ENCODE measurements at regions not wholly inside any gene's neighbourhood (a gene's known extent, or its start where the extent isn't known, plus 50 kb on each side); places are given as distances from the start of the nearest gene placed in this dataset.

GRCh38 chr15:39327005-39327730 is 253.7 kb upstream of the THBS1 start:
- no peak overlapping the region for H3K4me3 ChIP-seq (ENCODE audit: low read depth, low read length)

DNA sequence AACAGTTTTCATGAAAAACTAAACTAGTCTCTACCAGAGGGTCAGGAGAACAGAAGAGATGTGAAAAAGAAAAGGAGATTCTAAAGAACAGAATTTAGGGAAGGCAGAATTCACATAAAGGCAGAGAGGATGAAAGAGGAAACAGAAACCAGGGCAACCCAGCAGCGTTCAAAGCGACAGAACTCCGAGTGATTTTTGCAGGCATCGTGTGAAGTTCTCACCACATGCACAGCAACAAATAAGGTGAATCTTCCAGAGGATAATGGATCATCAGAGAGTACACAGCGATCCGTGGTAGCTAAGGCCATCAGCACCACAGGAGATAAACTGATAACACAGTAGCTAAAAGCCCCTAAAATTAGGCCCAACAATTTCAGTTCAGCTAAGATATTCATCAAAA is 250.8 kb upstream of the THBS1 start:
- no peak for TF ChIP-seq CTCF (IDR thresholded peaks at IDR 0.05; ENCODE audit: low read depth, low read length)

More at GRCh38 chr15:39327005-39327730, 253.7 kb upstream of the THBS1 start:
- no peak for TF ChIP-seq CTCF (IDR thresholded peaks at IDR 0.05; ENCODE audit: low read depth, low read length)

GRCh38 chr15:39331584-39331983 is 249.3 kb upstream of the THBS1 start:
- TF ChIP-seq CTCF (IDR thresholded peaks at IDR 0.05; ENCODE audit: low read depth, low read length) = no peak
- no peak overlapping the region for H3K4me3 ChIP-seq (ENCODE audit: low read depth, low read length)

More for the DNA sequence above, 250.8 kb upstream of the THBS1 start:
- H3K4me3 ChIP-seq (ENCODE audit: low read depth, low read length) = no peak overlapping the region

- TF ChIP-seq CTCF (IDR thresholded peaks at IDR 0.05; ENCODE audit: low read depth, low read length) = no peak
- no peak overlapping the region for H3K4me3 ChIP-seq (ENCODE audit: low read depth, low read length)
Observed at GRCh38 chr15:39332846-39333245, 248.0 kb upstream of the THBS1 start.

DNA sequence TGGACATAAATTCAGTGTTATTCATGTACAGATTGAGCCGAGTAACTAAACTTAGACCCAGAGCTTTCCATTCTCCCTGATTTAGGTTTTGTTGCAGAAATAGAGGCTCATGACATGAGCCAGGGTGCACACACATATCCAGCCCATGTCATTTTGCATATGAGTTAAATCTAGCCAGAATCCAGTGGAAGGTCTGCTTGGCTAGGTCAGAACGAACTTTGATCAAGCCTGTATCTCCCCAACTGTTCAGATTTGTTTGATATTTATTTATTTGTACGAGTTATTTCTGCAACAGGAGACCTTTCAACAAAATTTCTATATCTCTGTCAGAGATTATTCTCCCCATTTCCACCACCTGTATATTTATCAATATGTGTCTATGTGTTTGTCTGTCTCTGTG is 247.5 kb upstream of the THBS1 start:
- no peak overlapping the region for H3K4me3 ChIP-seq (ENCODE audit: low read depth, low read length)
- TF ChIP-seq CTCF (IDR thresholded peaks at IDR 0.05; ENCODE audit: low read depth, low read length) = no peak

- TF ChIP-seq CTCF (IDR thresholded peaks at IDR 0.05; ENCODE audit: low read depth, low read length) = no peak
- no peak overlapping the region for H3K4me3 ChIP-seq (ENCODE audit: low read depth, low read length)
Observed at GRCh38 chr15:39333896-39334295, 247.0 kb upstream of the THBS1 start.

DNA sequence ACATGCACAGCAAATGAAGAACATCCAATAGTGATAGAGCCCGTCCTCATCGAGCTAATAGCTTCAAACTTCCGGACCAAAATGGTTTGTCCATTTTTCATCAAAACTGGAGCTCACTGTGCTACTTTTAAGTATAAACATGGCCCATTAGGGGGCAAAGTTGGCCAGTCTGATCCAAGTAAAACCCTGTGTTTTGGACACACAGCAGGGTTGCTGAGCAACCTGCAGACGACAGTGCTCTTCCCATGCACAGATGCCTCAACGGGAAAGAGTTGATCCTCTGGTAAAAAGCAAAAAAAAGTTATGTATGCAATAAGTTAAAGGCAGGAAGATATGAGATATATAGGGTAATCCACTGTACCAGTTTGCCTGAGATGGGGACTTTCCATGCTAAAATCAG is 244.0 kb upstream of the THBS1 start:
- TF ChIP-seq CTCF (IDR thresholded peaks at IDR 0.05; ENCODE audit: low read depth, low read length) = no peak
- H3K4me3 ChIP-seq (ENCODE audit: low read depth, low read length) = no peak overlapping the region

Data from WI38 (cell line).